PC-9 (cell line): ENCODE measurements at regions not wholly inside any gene's neighbourhood (a gene's known extent, or its start where the extent isn't known, plus 50 kb on each side); places are given as distances from the start of the nearest gene placed in this dataset.

Experiments used
- BruUV-seq: library from RNA; stranded (reverse); fragments of 400-500 nt; replicated peaks from 2 replicates; lab custom pipeline; 2021; lab: Mats Ljungman, UMichigan
- CTCF ChIA-PET: fragments of 300-600 bp; sonication (Branson Sonifier 250); formaldehyde crosslinking; loops from one replicate; lab custom pipeline; 2022; ENCODE audit warnings: antibody characterized with exemption; lab: Charles Lee
- POLR2A ChIA-PET: fragments of 300-600 bp; sonication (Branson Sonifier 250); formaldehyde crosslinking; loops from one replicate; lab custom pipeline; 2022; ENCODE audit warnings: antibody characterized with exemption; ENCODE audit not compliant: unreplicated experiment; lab: Charles Lee
- DNase-seq, 2 experiments: peaks; one replicate each; pipeline versions ENCODE4 v3.0.0 to v3.0.0-alpha.2; 2015 to 2022; ENCODE audit warnings: mixed read lengths in 1 of 2
- H2AFZ ChIP-seq: fragments of 200-600 bp; sonication (generic); 2 replicates; pipeline ENCODE4 v1.8.1; 2017; ENCODE audit warnings: antibody characterized with exemption
- H3F3A ChIP-seq: fragments of 200-600 bp; sonication (generic); 2 replicates; pipeline ENCODE4 v1.8.1; 2017; ENCODE audit warnings: antibody characterized with exemption, mild to moderate bottlenecking, low read depth; ENCODE audit not compliant: insufficient read depth
- H3K27ac ChIP-seq: fragments of 200-600 bp; sonication (generic); 2 replicates; pipeline ENCODE4 v1.6.1; 2016; ENCODE audit warnings: mixed run types
- H3K27me3 ChIP-seq: fragments of 200-600 bp; sonication (generic); 2 replicates; pipeline ENCODE4 v1.6.1; 2016; ENCODE audit warnings: low read depth, mixed run types; ENCODE audit not compliant: insufficient read depth
- H3K36me3 ChIP-seq: fragments of 200-600 bp; sonication (generic); 2 replicates; pipeline ENCODE4 v1.6.1; 2016; ENCODE audit warnings: low read depth, mixed run types
- H3K4me1 ChIP-seq: fragments of 200-600 bp; sonication (generic); replicated peaks from 2 replicates; pipeline ENCODE4 v1.6.1; 2016; ENCODE audit warnings: mixed run types; ENCODE audit not compliant: insufficient read depth
- H3K4me2 ChIP-seq: fragments of 200-600 bp; sonication (generic); 2 replicates; pipeline ENCODE4 v1.6.1; 2017; ENCODE audit warnings: mixed run types
- H3K4me3 ChIP-seq: fragments of 200-600 bp; sonication (generic); 2 replicates; pipeline ENCODE4 v1.6.1; 2016; ENCODE audit warnings: mixed run types
- H3K79me2 ChIP-seq: fragments of 200-600 bp; sonication (generic); 2 replicates; pipeline ENCODE4 v1.6.1; 2017; ENCODE audit warnings: low read depth, mixed run types
- H3K9me2 ChIP-seq: fragments of 200-600 bp; sonication (generic); 2 replicates; pipeline ENCODE4 v1.8.1; 2017; ENCODE audit warnings: mild to moderate bottlenecking; ENCODE audit not compliant: insufficient read depth
- H3K9me3 ChIP-seq: fragments of 200-600 bp; sonication (generic); 2 replicates; pipeline ENCODE4 v1.8.1; 2016; ENCODE audit warnings: low read depth; ENCODE audit not compliant: insufficient read depth
- H4K20me1 ChIP-seq: fragments of 200-600 bp; sonication (generic); 2 replicates; pipeline ENCODE4 v1.8.1; 2017; ENCODE audit not compliant: insufficient read depth
- CTCF ChIP-seq: fragments of 200-600 bp; sonication (generic); conservative IDR thresholded peaks from 2 replicates; pipeline ENCODE4 v1.6.1; 2017; ENCODE audit warnings: mixed run types, antibody characterized with exemption, mild to moderate bottlenecking, moderate library complexity
- EZH2 ChIP-seq: fragments of 200-600 bp; sonication (generic); IDR thresholded peaks from 2 replicates; pipeline ENCODE4 v1.8.0; 2017; ENCODE audit warnings: antibody characterized with exemption, low read depth
- intact Hi-C: fragments of 100-400 bp; cut with micrococcal nuclease; formaldehyde crosslinking; loops from one replicate; pipeline ENCODE4 v1.10.0; 2022; ENCODE audit not compliant: unreplicated experiment

GRCh38 chr2:155599834-155600233, 732.7 kb downstream of the NR4A2 start:
- no peak for TF ChIP-seq EZH2
- no peak for TF ChIP-seq CTCF
- no peaks in the 10 kb centered on the region for H3K36me3 ChIP-seq
- H3K4me3 ChIP-seq = no peak overlapping the region
- no peaks in the 10 kb centered on the region for H3K9me3 ChIP-seq
- DNase-seq = no peak
- POLR2A ChIA-PET = no interaction called here
- BruUV-seq = no TSS peak
- no peaks in the 10 kb centered on the region for H3K4me1 ChIP-seq
- intact Hi-C loops = no loop called here
- H3K79me2 ChIP-seq = no peaks in the 10 kb centered on the region
- no peaks in the 10 kb centered on the region for H3K9me2 ChIP-seq
- H3K27ac ChIP-seq = no peak overlapping the region
- no peak overlapping the region for H3K4me2 ChIP-seq
- H3K27me3 ChIP-seq = no peaks in the 10 kb centered on the region
- CTCF ChIA-PET = no interaction called here
- H3F3A ChIP-seq = no peaks in the 10 kb centered on the region; the same call in 1 of the 2 replicates
- no peak overlapping the region for H2AFZ ChIP-seq
- H4K20me1 ChIP-seq = no peaks in the 10 kb centered on the region

GRCh38 chr2:155583674-155584195, 748.8 kb downstream of the NR4A2 start:
- TF ChIP-seq EZH2 (no peak), CTCF (no peak)
- no peak for DNase-seq
- CTCF ChIA-PET = no interaction called here
- Histone ChIP-seq H3K4me3 (no peak overlapping the region), H3K4me2 (no peak overlapping the region), H3K79me2 (no peaks in the 10 kb centered on the region), H3K9me2 (no peaks in the 10 kb centered on the region), H3F3A (no peaks in the 10 kb centered on the region), H3K27ac (no peak overlapping the region), H3K27me3 (no peaks in the 10 kb centered on the region), H2AFZ (no peak overlapping the region), H3K36me3 (no peaks in the 10 kb centered on the region), H3K4me1 (no peaks in the 10 kb centered on the region), H4K20me1 (no peaks in the 10 kb centered on the region), H3K9me3 (no peaks in the 10 kb centered on the region)
- BruUV-seq = no TSS peak
- POLR2A ChIA-PET = no interaction called here
- intact Hi-C loops = no loop called here

GRCh38 chr2:155574941-155575340, 757.6 kb downstream of the NR4A2 start:
- TF ChIP-seq EZH2 = no peak
- TF ChIP-seq CTCF = no peak
- no peak overlapping the region for H2AFZ ChIP-seq
- CTCF ChIA-PET = no interaction called here

More at GRCh38 chr2:155574941-155575340, 757.6 kb downstream of the NR4A2 start:
- no peak overlapping the region for H3K4me2 ChIP-seq
- H3K4me3 ChIP-seq = no peak overlapping the region
- H3K79me2 ChIP-seq = no peaks in the 10 kb centered on the region
- intact Hi-C loops = no loop called here
- H4K20me1 ChIP-seq = no peaks in the 10 kb centered on the region
- H3K36me3 ChIP-seq = no peaks in the 10 kb centered on the region
- BruUV-seq = no TSS peak
- H3K9me3 ChIP-seq = no peaks in the 10 kb centered on the region
- H3K27me3 ChIP-seq = no peaks in the 10 kb centered on the region
- no peak for DNase-seq
- H3K4me1 ChIP-seq = no peaks in the 10 kb centered on the region
- POLR2A ChIA-PET = no interaction called here
- no peaks in the 10 kb centered on the region for H3K9me2 ChIP-seq
- H3F3A ChIP-seq = no peaks in the 10 kb centered on the region
- H3K27ac ChIP-seq = no peak overlapping the region
